ENCODE measurements at regions not wholly inside any gene's neighbourhood (a gene's known extent, or its start where the extent isn't known, plus 50 kb on each side); places are given as distances from the start of the nearest gene placed in this dataset.
"Not testable (repeated sequence)": the region's sequence is repeated elsewhere in the genome, so short reads cannot be mapped to it uniquely, and the experiment has no call there.

DNA sequence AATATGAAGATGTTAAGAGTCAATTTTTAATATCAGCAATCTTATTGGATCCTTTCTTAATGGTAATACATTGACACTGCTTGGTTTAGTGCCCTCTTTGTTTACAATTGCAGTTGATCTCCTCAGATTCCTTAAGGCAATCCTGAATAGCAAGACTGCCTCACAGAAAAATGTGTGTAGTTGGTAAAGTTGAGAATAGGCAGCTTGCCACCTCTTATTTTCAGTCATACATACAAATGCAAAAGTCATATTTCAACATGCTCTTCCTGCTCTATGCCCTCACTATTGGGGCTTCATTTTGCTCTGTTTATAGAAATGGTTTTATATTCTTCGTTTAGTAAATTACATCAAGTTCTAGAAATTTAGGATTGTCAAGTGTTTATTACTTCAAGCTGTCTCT is 661.1 kb upstream of the ANKRD30A start:
- no peaks in the 10 kb centered on the region for H3K9me2 ChIP-seq (replicated peaks; ENCODE audit: insufficient read depth, low read length)
- H3K79me2 ChIP-seq (ENCODE audit: low read length), result no peaks in the 10 kb centered on the region
- H3K9me3 ChIP-seq (replicated peaks; ENCODE audit: insufficient read depth, low read length), result no peaks in the 10 kb centered on the region
- no peaks in the 10 kb centered on the region for H3F3A ChIP-seq (ENCODE audit: insufficient read depth, low read length)
- no peak overlapping the region for H2AFZ ChIP-seq (ENCODE audit: low read length)
- H3K4me1 ChIP-seq (ENCODE audit: low read length), result no peaks in the 10 kb centered on the region
- H3K27me3 ChIP-seq (replicated peaks; ENCODE audit: insufficient read depth, low read length), result no peaks in the 10 kb centered on the region
- H3K9ac ChIP-seq (ENCODE audit: low read length), result no peak overlapping the region
- H3K4me3 ChIP-seq (ENCODE audit: low read length), result no peak overlapping the region
- no peaks in the 10 kb centered on the region for H4K20me1 ChIP-seq (ENCODE audit: insufficient read depth, low read length)
- H3K27ac ChIP-seq (ENCODE audit: low read length), result no peak overlapping the region
- H3K4me2 ChIP-seq (ENCODE audit: low read depth, low read length), result no peak overlapping the region
- no peaks in the 10 kb centered on the region for H3K36me3 ChIP-seq (replicated peaks; ENCODE audit: insufficient read depth, low read length)
- no peak for TF ChIP-seq EZH2 (optimal IDR thresholded peaks at IDR 0.05; ENCODE audit: low read depth, low read length)
- TF ChIP-seq, protein P1, sequence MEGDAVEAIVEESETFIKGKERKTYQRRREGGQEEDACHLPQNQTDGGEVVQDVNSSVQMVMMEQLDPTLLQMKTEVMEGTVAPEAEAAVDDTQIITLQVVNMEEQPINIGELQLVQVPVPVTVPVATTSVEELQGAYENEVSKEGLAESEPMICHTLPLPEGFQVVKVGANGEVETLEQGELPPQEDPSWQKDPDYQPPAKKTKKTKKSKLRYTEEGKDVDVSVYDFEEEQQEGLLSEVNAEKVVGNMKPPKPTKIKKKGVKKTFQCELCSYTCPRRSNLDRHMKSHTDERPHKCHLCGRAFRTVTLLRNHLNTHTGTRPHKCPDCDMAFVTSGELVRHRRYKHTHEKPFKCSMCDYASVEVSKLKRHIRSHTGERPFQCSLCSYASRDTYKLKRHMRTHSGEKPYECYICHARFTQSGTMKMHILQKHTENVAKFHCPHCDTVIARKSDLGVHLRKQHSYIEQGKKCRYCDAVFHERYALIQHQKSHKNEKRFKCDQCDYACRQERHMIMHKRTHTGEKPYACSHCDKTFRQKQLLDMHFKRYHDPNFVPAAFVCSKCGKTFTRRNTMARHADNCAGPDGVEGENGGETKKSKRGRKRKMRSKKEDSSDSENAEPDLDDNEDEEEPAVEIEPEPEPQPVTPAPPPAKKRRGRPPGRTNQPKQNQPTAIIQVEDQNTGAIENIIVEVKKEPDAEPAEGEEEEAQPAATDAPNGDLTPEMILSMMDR (IDR thresholded peaks at IDR 0.05; ENCODE audit: low read length), result no peak
- TF ChIP-seq EZH2phosphoT487 (IDR thresholded peaks at IDR 0.05; ENCODE audit: low read length), result no peak
- DNase-seq, result no peak

- Histone ChIP-seq H3K27me3 (replicated peaks; ENCODE audit: insufficient read depth, low read length) (no peaks in the 10 kb centered on the region), H3K4me3 (ENCODE audit: low read length) (no peak overlapping the region), H3K36me3 (replicated peaks; ENCODE audit: insufficient read depth, low read length) (no peaks in the 10 kb centered on the region), H3F3A (ENCODE audit: insufficient read depth, low read length) (no peaks in the 10 kb centered on the region), H2AFZ (ENCODE audit: low read length) (no peak overlapping the region), H3K79me2 (ENCODE audit: low read length) (no peaks in the 10 kb centered on the region), H3K4me1 (ENCODE audit: low read length) (no peaks in the 10 kb centered on the region), H3K27ac (ENCODE audit: low read length) (no peak overlapping the region), H3K9ac (ENCODE audit: low read length) (no peak overlapping the region), H3K4me2 (ENCODE audit: low read depth, low read length) (no peak overlapping the region), H3K9me2 (replicated peaks; ENCODE audit: insufficient read depth, low read length) (no peaks in the 10 kb centered on the region), H4K20me1 (ENCODE audit: insufficient read depth, low read length) (no peaks in the 10 kb centered on the region), H3K9me3 (replicated peaks; ENCODE audit: insufficient read depth, low read length) (no peaks in the 10 kb centered on the region)
- no peak for TF ChIP-seq EZH2 (optimal IDR thresholded peaks at IDR 0.05; ENCODE audit: low read depth, low read length)
- TF ChIP-seq, protein P1 (IDR thresholded peaks at IDR 0.05; ENCODE audit: low read length), result no peak
- no peak for TF ChIP-seq EZH2phosphoT487 (IDR thresholded peaks at IDR 0.05; ENCODE audit: low read length)
- DNase-seq, result no peak
These were observed 662.0 kb upstream of the ANKRD30A start for GRCh38 chr10:36463390-36463789.

GRCh38 chr10:36462194-36462593 is 663.2 kb upstream of the ANKRD30A start:
- no peak overlapping the region for H3K4me3 ChIP-seq (ENCODE audit: low read length)
- no peaks in the 10 kb centered on the region for H3K27me3 ChIP-seq (replicated peaks; ENCODE audit: insufficient read depth, low read length)
- no peaks in the 10 kb centered on the region for H3K36me3 ChIP-seq (replicated peaks; ENCODE audit: insufficient read depth, low read length)
- H3K9me2 ChIP-seq (replicated peaks; ENCODE audit: insufficient read depth, low read length), result no peaks in the 10 kb centered on the region
- H3K9ac ChIP-seq (ENCODE audit: low read length), result no peak overlapping the region
- no peak overlapping the region for H3K27ac ChIP-seq (ENCODE audit: low read length)
- H3F3A ChIP-seq (ENCODE audit: insufficient read depth, low read length), result no peaks in the 10 kb centered on the region
- no peak overlapping the region for H3K4me2 ChIP-seq (ENCODE audit: low read depth, low read length)
- no peak overlapping the region for H2AFZ ChIP-seq (ENCODE audit: low read length)
- no peak for DNase-seq
- no peaks in the 10 kb centered on the region for H4K20me1 ChIP-seq (ENCODE audit: insufficient read depth, low read length)
- TF ChIP-seq EZH2phosphoT487 (IDR thresholded peaks at IDR 0.05; ENCODE audit: low read length), result no peak
- TF ChIP-seq EZH2 (optimal IDR thresholded peaks at IDR 0.05; ENCODE audit: low read depth, low read length), result no peak
- TF ChIP-seq, protein P1 (IDR thresholded peaks at IDR 0.05; ENCODE audit: low read length), result no peak
- H3K79me2 ChIP-seq (ENCODE audit: low read length), result no peaks in the 10 kb centered on the region
- H3K4me1 ChIP-seq (ENCODE audit: low read length), result no peaks in the 10 kb centered on the region
- no peaks in the 10 kb centered on the region for H3K9me3 ChIP-seq (replicated peaks; ENCODE audit: insufficient read depth, low read length)

GRCh38 chr10:36458437-36458836 is 667.0 kb upstream of the ANKRD30A start:
- H3K36me3 ChIP-seq (replicated peaks; ENCODE audit: insufficient read depth, low read length); H3F3A ChIP-seq (ENCODE audit: insufficient read depth, low read length); H4K20me1 ChIP-seq (ENCODE audit: insufficient read depth, low read length); H3K9ac ChIP-seq (ENCODE audit: low read length); H3K79me2 ChIP-seq (ENCODE audit: low read length); H3K9me3 ChIP-seq (replicated peaks; ENCODE audit: insufficient read depth, low read length); H3K27me3 ChIP-seq (replicated peaks; ENCODE audit: insufficient read depth, low read length); H3K27ac ChIP-seq (ENCODE audit: low read length); H3K9me2 ChIP-seq (replicated peaks; ENCODE audit: insufficient read depth, low read length); H3K4me1 ChIP-seq (ENCODE audit: low read length); DNase-seq; H3K4me3 ChIP-seq (ENCODE audit: low read length); H2AFZ ChIP-seq (ENCODE audit: low read length); H3K4me2 ChIP-seq (ENCODE audit: low read depth, low read length): not testable (repeated sequence)

All from MM.1S (cell line).